GM23248 (cell line): ENCODE measurements at regions not wholly inside any gene's neighbourhood (a gene's known extent, or its start where the extent isn't known, plus 50 kb on each side); places are given as distances from the start of the nearest gene placed in this dataset.

ENCODE experiments used
- DNase-seq: peaks from one replicate; pipeline ENCODE4 v3.0.0-alpha.2; 2015
- H2AFZ ChIP-seq: fragments of 200-600 bp; sonication (generic); 2 replicates; pipeline ENCODE4 v1.6.1; 2016; ENCODE audit warnings: antibody characterized with exemption
- H3F3A ChIP-seq: fragments of 200-600 bp; sonication (generic); 2 replicates; pipeline ENCODE4 v1.6.1; 2016; ENCODE audit warnings: mild to moderate bottlenecking, antibody characterized with exemption, mixed run types; ENCODE audit not compliant: insufficient read depth
- H3K27ac ChIP-seq: fragments of 200-600 bp; sonication (generic); 2 replicates; pipeline ENCODE4 v1.5.1; 2016; ENCODE audit warnings: mild to moderate bottlenecking
- H3K27me3 ChIP-seq: fragments of 200-600 bp; sonication (generic); replicated peaks from 2 replicates; pipeline ENCODE4 v1.6.1; 2016; ENCODE audit warnings: mild to moderate bottlenecking; ENCODE audit not compliant: insufficient read depth
- H3K36me3 ChIP-seq: fragments of 200-600 bp; sonication (generic); 2 replicates; pipeline ENCODE4 v1.6.1; 2016; ENCODE audit warnings: low read depth, mild to moderate bottlenecking
- H3K4me1 ChIP-seq: fragments of 200-600 bp; sonication (generic); 2 replicates; pipeline ENCODE4 v1.6.1; 2016; ENCODE audit warnings: mild to moderate bottlenecking; ENCODE audit not compliant: insufficient read depth
- H3K4me2 ChIP-seq: fragments of 200-600 bp; sonication (generic); one replicate; pipeline ENCODE4 v1.6.1; 2016; ENCODE audit warnings: mild to moderate bottlenecking; ENCODE audit not compliant: unreplicated experiment
- H3K4me3 ChIP-seq: fragments of 200-600 bp; sonication (generic); 2 replicates; pipeline ENCODE4 v1.5.1; 2016; ENCODE audit warnings: mild to moderate bottlenecking
- H3K79me2 ChIP-seq: fragments of 200-600 bp; sonication (generic); 2 replicates; pipeline ENCODE4 v1.6.1; 2016; ENCODE audit warnings: mild to moderate bottlenecking; ENCODE audit not compliant: insufficient read depth
- H3K9ac ChIP-seq: fragments of 200-600 bp; sonication (generic); 2 replicates; pipeline ENCODE4 v1.6.1; 2016; ENCODE audit warnings: mild to moderate bottlenecking
- H3K9me2 ChIP-seq: fragments of 200-600 bp; sonication (generic); 2 replicates; pipeline ENCODE4 v1.6.1; 2016; ENCODE audit warnings: mixed run types, mild to moderate bottlenecking, moderate library complexity; ENCODE audit not compliant: insufficient read depth
- H3K9me3 ChIP-seq: fragments of 200-600 bp; sonication (generic); one replicate; pipeline ENCODE4 v1.6.1; 2017; ENCODE audit warnings: low read depth
- H4K20me1 ChIP-seq: fragments of 200-600 bp; sonication (generic); 2 replicates; pipeline ENCODE4 v1.6.0; 2016; ENCODE audit not compliant: insufficient read depth
- EZH2 ChIP-seq: fragments of 200-600 bp; sonication (generic); IDR thresholded peaks from 2 replicates; pipeline ENCODE4 v1.6.1; 2018; ENCODE audit warnings: antibody characterized with exemption, mild to moderate bottlenecking; ENCODE audit not compliant: insufficient read depth, poor library complexity, severe bottlenecking
- EZH2phosphoT487 ChIP-seq: fragments of 200-600 bp; sonication (generic); IDR thresholded peaks from 2 replicates; pipeline ENCODE4 v1.6.1; 2018; ENCODE audit warnings: antibody characterized with exemption, moderate library complexity, mild to moderate bottlenecking, low read depth; ENCODE audit not compliant: insufficient read depth
- WGBS, 2 experiments: methylation state at CpG; one replicate each; pipeline ENCODE4 v1.1.6; 2015 to 2017; ENCODE audit warnings: low lambda C conversion rate in 2 of 2, low coverage in 1 of 2; ENCODE audit errors: missing lambda C conversion rate in 2 of 2; 5-methylcytosine and 5-hydroxymethylcytosine counted together
- in situ Hi-C: fragments of 300-500 bp; cut with MboI; formaldehyde crosslinking; loops from 2 replicates; pipeline ENCODE4 v1.15.0; 2020

GRCh38 chr2:188727846-188728245, 246.3 kb upstream of the COL3A1 start:
- Histone ChIP-seq H3K4me3 (no peak overlapping the region), H4K20me1 (no peaks in the 10 kb centered on the region), H3K4me2 (no peak overlapping the region), H3K27me3 (no peaks in the 10 kb centered on the region), H3K4me1 (no peaks in the 10 kb centered on the region; the same call in 1 of the 2 replicates), H3K9me2 (no peaks in the 10 kb centered on the region), H3K9me3 (no peaks in the 10 kb centered on the region), H3K36me3 (no peaks in the 10 kb centered on the region), H3K9ac (no peak overlapping the region), H2AFZ (0 out of 2 replicates have a peak overlapping the region, but pooled peaks have one; percentile 3), H3K79me2 (no peaks in the 10 kb centered on the region), H3F3A (no peaks in the 10 kb centered on the region), H3K27ac (no peak overlapping the region)
- TF ChIP-seq EZH2, result no peak
- no peak for TF ChIP-seq EZH2phosphoT487
- in situ Hi-C loops, result no loop called here
- no peak for DNase-seq
- WGBS, 2 experiments, result 47 to 50% methylated on average over 1 of the region's 1 CpG

GRCh38 chr2:188734691-188735090, 239.5 kb upstream of the COL3A1 start:
- TF ChIP-seq EZH2phosphoT487 (no peak), EZH2 (no peak)
- Histone ChIP-seq H2AFZ (peak overlapping the region; percentile 47; the same call in 1 of the 2 replicates), H3K27me3 (no peaks in the 10 kb centered on the region), H3K4me1 (no peaks in the 10 kb centered on the region), H3K4me2 (no peak overlapping the region), H3K79me2 (no peaks in the 10 kb centered on the region), H3K9me2 (no peaks in the 10 kb centered on the region), H3K36me3 (no peaks in the 10 kb centered on the region), H3F3A (no peaks in the 10 kb centered on the region), H3K9ac (no peak overlapping the region), H3K27ac (no peak overlapping the region), H3K9me3 (no peaks in the 10 kb centered on the region), H3K4me3 (no peak overlapping the region), H4K20me1 (no peaks in the 10 kb centered on the region)
- no peak for DNase-seq
- WGBS, 2 experiments, result 51 to 58% methylated on average over 3 of the region's 3 CpGs
- in situ Hi-C loops, result no loop called here

GRCh38 chr2:188746727-188747126, 227.4 kb upstream of the COL3A1 start:
- TF ChIP-seq EZH2 (no peak), EZH2phosphoT487 (no peak)
- Histone ChIP-seq H3F3A (no peaks in the 10 kb centered on the region), H3K9me3 (no peaks in the 10 kb centered on the region), H3K9ac (no peak overlapping the region), H3K9me2 (no peaks in the 10 kb centered on the region), H3K27ac (no peak overlapping the region), H3K36me3 (no peaks in the 10 kb centered on the region), H4K20me1 (no peaks in the 10 kb centered on the region), H3K4me3 (no peak overlapping the region), H3K27me3 (no peaks in the 10 kb centered on the region), H3K79me2 (no peaks in the 10 kb centered on the region), H3K4me1 (no peaks in the 10 kb centered on the region), H2AFZ (no peak overlapping the region), H3K4me2 (no peak overlapping the region)
- DNase-seq, result peak; percentile 17
- in situ Hi-C loops, result no loop called here

GRCh38 chr2:188751816-188752215, 222.4 kb upstream of the COL3A1 start:
- in situ Hi-C loops, result no loop called here
- H3F3A ChIP-seq, result no peaks in the 10 kb centered on the region
- no peak overlapping the region for H3K9ac ChIP-seq
- no peaks in the 10 kb centered on the region for H3K27me3 ChIP-seq
- peaks cover 3% of the 10 kb centered on the region; the same call in 1 of the 2 replicates for H3K36me3 ChIP-seq
- no peaks in the 10 kb centered on the region for H3K4me1 ChIP-seq
- no peak overlapping the region for H3K27ac ChIP-seq
- no peaks in the 10 kb centered on the region for H4K20me1 ChIP-seq
- no peak overlapping the region for H2AFZ ChIP-seq
- no peaks in the 10 kb centered on the region for H3K9me2 ChIP-seq
- no peak overlapping the region for H3K4me2 ChIP-seq
- 64 to 68% methylated on average over 2 of the region's 2 CpGs for WGBS, 2 experiments
- TF ChIP-seq EZH2 (no peak), EZH2phosphoT487 (no peak)
- no peak for DNase-seq
- H3K9me3 ChIP-seq, result no peaks in the 10 kb centered on the region
- no peak overlapping the region for H3K4me3 ChIP-seq
- H3K79me2 ChIP-seq, result no peaks in the 10 kb centered on the region

GRCh38 chr2:188752311-188752710, 221.9 kb upstream of the COL3A1 start:
- Histone ChIP-seq H3K9me2 (no peaks in the 10 kb centered on the region), H3K27ac (no peak overlapping the region), H3K27me3 (no peaks in the 10 kb centered on the region), H3K9ac (no peak overlapping the region), H4K20me1 (no peaks in the 10 kb centered on the region), H3K4me2 (no peak overlapping the region), H3K4me3 (no peak overlapping the region), H3K4me1 (no peaks in the 10 kb centered on the region), H2AFZ (no peak overlapping the region), H3K36me3 (peaks cover 4% of the 10 kb centered on the region; the same call in 1 of the 2 replicates), H3K9me3 (no peaks in the 10 kb centered on the region), H3F3A (no peaks in the 10 kb centered on the region), H3K79me2 (no peaks in the 10 kb centered on the region)
- 95 to 96% methylated on average over 1 of the region's 1 CpG for WGBS, 2 experiments
- no peak for TF ChIP-seq EZH2phosphoT487
- TF ChIP-seq EZH2, result no peak
- no peak for DNase-seq
- in situ Hi-C loops, result no loop called here
